ENCODE measurements at regions not wholly inside any gene's neighbourhood (a gene's known extent, or its start where the extent isn't known, plus 50 kb on each side); places are given as distances from the start of the nearest gene placed in this dataset.

DNA sequence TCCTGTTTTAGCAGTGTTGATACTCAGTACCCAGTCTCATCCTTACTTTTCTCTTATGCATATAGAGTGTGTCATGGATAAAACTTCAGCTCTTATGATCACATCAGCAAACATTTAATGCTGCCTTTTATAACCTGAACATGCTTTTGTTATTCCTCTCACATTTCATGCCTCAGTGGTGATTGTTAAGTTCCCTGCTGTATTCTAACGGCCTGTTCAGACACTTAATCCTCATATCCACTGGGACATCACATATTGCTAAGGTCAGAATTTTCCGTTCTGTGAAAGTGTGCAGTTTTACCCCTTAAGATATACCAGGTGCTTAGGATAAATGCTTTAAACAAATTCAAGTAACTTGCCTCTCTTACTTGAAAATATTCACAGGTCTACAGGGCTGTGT, 268.7 kb upstream of the SEL1L start:
- H3K4me1 Mint-ChIP-seq = no peaks in the 10 kb centered on the region
- no peaks in the 10 kb centered on the region for H3K27me3 Mint-ChIP-seq
- H3K9me3 Mint-ChIP-seq = peaks cover 0 to 5% of the 10 kb centered on the region in 2 donors
- ATAC-seq (replicated peaks) (no peak), DNase-seq (no peak)
- H3K4me3 Mint-ChIP-seq = no peak overlapping the region
- no peaks in the 10 kb centered on the region for H3K36me3 Mint-ChIP-seq
- H3K27ac Mint-ChIP-seq = no peak overlapping the region

DNA sequence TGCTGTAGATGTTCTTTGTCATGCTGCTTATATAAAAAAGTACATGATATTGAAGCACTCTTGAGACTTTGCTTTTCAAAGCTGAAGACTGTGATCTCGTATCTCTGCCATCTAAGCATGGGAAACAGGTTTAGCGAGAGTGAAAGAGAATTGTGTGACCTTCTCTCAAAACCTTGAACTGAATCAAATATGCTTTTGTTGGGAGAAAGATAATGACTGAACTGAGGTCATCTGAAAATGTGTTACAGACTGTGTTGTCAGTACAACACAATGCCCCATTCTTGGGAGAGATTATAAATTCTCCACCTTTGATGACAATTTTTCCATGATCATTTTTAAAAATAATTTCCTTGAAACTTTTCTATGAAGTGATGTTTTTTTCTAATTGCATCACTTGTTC, 272.1 kb upstream of the SEL1L start:
- Mint-ChIP-seq H3K4me3 (no peak overlapping the region), H3K9me3 (peaks cover 6 to 12% of the 10 kb centered on the region in 2 donors), H3K27me3 (no peaks in the 10 kb centered on the region), H3K4me1 (no peaks in the 10 kb centered on the region), H3K27ac (no peak overlapping the region), H3K36me3 (no peaks in the 10 kb centered on the region)
- ATAC-seq (replicated peaks) = no peak
- DNase-seq = no peak

DNA sequence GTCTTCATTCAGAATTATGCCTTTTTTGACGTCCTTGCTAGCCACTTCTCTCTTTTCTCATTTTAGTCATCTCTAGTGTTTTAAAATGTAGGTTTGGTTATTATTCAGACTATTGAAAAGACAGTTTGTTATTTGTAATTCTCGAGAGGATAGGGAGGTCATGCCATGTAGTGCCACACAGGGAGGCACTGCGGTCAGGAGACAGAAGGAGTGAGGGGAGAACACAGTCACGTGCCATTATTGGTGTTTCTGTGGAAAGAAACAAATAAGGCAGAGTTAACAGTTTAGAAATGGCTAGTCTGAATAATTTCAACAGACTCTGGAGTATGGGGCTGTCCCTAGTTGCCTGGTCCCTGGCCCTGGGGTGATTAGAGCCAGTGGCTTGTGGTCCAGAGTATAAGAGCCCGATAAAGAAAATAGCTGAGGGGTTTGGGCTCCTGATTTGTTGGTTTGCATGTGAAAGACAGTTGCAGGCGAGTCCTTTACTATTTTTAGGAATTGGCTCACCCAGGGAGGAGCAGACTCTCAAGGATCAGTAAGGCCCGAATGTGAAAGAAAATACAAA, 278.1 kb upstream of the SEL1L start:
- DNase-seq (no peak), ATAC-seq (replicated peaks) (no peak)
- H3K36me3 Mint-ChIP-seq = no peaks in the 10 kb centered on the region
- H3K4me1 Mint-ChIP-seq = no peaks in the 10 kb centered on the region
- H3K4me3 Mint-ChIP-seq = no peak overlapping the region
- no peaks in the 10 kb centered on the region for H3K27me3 Mint-ChIP-seq
- H3K27ac Mint-ChIP-seq = no peak overlapping the region
- H3K9me3 Mint-ChIP-seq = peaks cover 9% of the 10 kb centered on the region in 2 donors

DNA sequence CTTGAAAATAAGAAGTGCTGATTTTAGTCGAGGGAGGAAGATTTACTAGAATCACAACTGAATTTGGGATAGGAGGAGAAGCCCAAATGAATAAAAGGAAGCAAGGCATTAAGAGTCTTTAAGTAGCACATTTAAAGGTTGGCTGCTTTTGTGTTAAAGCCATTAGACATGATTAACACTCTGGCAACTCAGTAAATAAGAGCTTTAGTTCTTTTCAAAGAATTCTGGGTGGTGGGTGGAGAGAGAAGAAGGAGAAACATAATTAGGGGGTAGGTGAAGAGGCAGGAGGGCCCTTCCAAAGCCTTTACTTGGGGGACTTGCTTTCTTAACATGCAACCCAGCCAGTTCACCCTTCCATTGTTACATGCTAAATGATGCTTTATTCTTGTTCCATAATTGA, 284.6 kb upstream of the SEL1L start:
- no peak for ATAC-seq (replicated peaks)
- Mint-ChIP-seq H3K36me3 (no peaks in the 10 kb centered on the region), H3K27me3 (no peaks in the 10 kb centered on the region), H3K27ac (no peak overlapping the region), H3K9me3 (peaks cover 0 to 2% of the 10 kb centered on the region in 2 donors), H3K4me1 (no peaks in the 10 kb centered on the region), H3K4me3 (no peak overlapping the region)
- DNase-seq = no peak

DNA sequence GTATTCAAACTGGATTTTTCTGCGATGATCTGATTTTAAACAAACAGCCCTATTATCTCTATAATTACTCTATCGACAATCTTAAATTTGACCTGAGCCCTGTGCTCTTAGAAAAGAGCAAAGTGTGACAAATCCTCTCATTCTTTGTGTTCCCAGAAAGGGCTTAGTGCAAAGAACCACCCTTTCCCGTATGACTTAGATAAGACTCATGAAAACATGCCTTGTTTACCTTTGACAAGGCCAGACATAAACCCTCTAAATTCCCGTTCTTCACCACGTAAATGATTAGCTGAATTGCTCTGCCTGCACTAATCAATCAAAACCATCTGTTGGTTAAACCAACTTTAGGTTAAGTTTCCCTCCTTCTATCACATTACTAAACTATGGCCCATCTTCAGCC, 285.7 kb upstream of the SEL1L start:
- H3K36me3 Mint-ChIP-seq = no peaks in the 10 kb centered on the region
- no peak for DNase-seq
- ATAC-seq (replicated peaks) = no peak
- H3K27me3 Mint-ChIP-seq = no peaks in the 10 kb centered on the region
- H3K4me3 Mint-ChIP-seq = no peak overlapping the region
- peaks cover 0 to 4% of the 10 kb centered on the region in 2 donors for H3K9me3 Mint-ChIP-seq
- H3K4me1 Mint-ChIP-seq = no peaks in the 10 kb centered on the region
- H3K27ac Mint-ChIP-seq = no peak overlapping the region

DNA sequence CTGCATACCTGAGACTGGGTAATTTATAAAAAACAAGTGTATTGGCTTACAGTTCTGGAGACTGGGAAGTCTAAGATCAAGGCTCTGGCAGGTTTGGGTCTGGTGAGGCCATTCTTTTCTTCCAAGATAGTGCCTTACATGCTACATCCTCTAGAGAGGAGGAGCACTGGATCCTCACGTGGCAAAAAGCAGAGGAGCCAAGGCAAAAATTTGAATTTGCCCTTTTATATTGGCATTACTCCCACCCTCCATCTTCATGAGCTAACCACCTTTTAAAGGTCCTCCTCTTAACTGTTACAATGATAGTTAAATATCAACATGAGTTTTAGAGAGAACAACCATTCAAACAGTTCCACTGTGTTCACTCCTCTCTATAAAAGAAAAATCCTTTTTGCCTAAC, 286.3 kb upstream of the SEL1L start:
- no peak overlapping the region for H3K4me3 Mint-ChIP-seq
- no peak for ATAC-seq (replicated peaks)

DNA sequence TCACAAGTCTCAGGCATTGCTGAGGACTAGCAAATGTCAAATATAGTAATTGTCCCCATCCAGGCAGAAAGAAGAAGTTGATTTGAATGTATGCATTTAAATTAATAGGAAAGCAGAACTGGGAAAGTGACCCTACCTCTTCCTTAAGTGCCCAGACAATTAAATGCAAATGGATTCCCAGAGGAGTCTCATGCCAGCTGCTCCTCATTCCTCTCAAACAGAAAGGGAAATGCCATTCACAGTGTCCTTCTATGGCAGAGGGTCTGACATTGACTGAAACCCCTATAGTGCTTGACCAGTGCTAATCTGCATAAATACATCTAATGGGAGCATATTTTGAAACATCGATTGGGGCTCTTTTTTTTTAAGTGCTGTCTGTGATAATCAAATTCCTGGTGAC, 292.4 kb upstream of the SEL1L start:
- no peak overlapping the region for H3K27ac Mint-ChIP-seq
- no peak overlapping the region for H3K4me3 Mint-ChIP-seq
- H3K9me3 Mint-ChIP-seq = peaks cover 0 to 13% of the 10 kb centered on the region in 2 donors
- H3K4me1 Mint-ChIP-seq = no peaks in the 10 kb centered on the region
- H3K27me3 Mint-ChIP-seq = no peaks in the 10 kb centered on the region
- no peak for ATAC-seq (replicated peaks)
- no peaks in the 10 kb centered on the region for H3K36me3 Mint-ChIP-seq
- DNase-seq = no peak

More for the DNA sequence above, 286.3 kb upstream of the SEL1L start:
- H3K9me3 Mint-ChIP-seq = peaks cover 0 to 4% of the 10 kb centered on the region in 2 donors
- H3K36me3 Mint-ChIP-seq = no peaks in the 10 kb centered on the region
- no peak for DNase-seq
- H3K27me3 Mint-ChIP-seq = no peaks in the 10 kb centered on the region
- H3K4me1 Mint-ChIP-seq = no peaks in the 10 kb centered on the region
- H3K27ac Mint-ChIP-seq = no peak overlapping the region

DNA sequence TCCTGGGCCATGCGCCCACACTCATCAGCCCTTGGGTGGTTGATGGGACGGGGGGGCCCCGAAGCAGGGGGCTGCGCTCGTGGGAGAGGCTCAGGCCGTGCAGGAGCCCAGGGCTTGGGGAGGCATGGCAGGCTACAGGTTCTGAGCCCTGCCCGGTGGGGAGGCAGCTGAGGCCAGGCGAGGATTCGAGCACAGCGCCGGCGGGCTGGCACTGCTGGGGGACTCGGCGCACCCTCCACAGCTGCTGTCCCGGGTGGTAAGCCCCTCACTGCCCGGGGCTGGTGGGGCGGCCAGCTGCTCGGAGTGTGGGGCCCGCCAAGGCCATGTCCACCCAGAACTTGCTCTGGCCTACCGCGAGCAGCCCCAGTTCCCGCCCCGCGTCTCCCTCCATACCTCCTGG, 295.8 kb upstream of the SEL1L start:
- Mint-ChIP-seq H3K4me1 (no peaks in the 10 kb centered on the region), H3K4me3 (no peak overlapping the region), H3K27me3 (no peaks in the 10 kb centered on the region), H3K36me3 (no peaks in the 10 kb centered on the region), H3K27ac (no peak overlapping the region), H3K9me3 (peaks cover 6 to 10% of the 10 kb centered on the region in 2 donors)
- DNase-seq = no peak
- ATAC-seq (replicated peaks) = no peak

DNA sequence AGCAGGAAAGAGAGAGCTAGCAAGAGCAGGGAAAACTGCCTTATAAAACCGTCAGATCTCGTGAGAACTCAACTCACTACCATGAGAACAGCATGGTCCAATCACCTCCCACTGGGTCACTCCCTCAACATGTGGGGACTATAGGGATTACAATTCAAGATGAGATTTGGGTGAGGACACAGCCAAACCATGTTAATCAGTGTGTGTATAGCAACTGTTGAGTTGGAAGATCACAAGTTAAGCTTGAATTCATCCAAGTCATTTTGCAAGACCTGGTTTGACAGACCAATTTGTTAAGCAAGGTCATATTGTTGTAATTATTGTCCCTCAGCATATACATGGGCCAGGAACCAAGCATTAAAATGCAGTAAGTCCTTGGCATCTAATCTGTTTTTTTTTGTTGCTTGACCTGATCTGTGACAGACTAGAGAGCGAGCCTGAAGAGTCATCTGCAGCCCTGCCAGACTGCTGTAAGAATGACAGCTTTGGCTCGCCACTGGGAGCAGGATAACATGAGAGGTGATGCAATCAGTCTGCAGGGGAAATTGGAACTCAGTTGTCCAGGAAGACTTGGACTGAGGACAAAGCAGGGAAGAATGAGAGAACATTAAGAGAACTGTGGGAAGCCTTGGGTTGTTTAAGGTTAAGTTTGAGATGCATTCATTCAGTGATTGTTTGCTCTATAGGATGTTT, 297.6 kb upstream of the SEL1L start:
- DNase-seq = no peak
- H3K4me1 Mint-ChIP-seq = no peaks in the 10 kb centered on the region
- no peak overlapping the region for H3K27ac Mint-ChIP-seq
- no peak overlapping the region for H3K4me3 Mint-ChIP-seq
- ATAC-seq (replicated peaks) = no peak
- H3K36me3 Mint-ChIP-seq = no peaks in the 10 kb centered on the region
- H3K9me3 Mint-ChIP-seq = peaks cover 13 to 16% of the 10 kb centered on the region in 2 donors
- H3K27me3 Mint-ChIP-seq = no peaks in the 10 kb centered on the region

DNA sequence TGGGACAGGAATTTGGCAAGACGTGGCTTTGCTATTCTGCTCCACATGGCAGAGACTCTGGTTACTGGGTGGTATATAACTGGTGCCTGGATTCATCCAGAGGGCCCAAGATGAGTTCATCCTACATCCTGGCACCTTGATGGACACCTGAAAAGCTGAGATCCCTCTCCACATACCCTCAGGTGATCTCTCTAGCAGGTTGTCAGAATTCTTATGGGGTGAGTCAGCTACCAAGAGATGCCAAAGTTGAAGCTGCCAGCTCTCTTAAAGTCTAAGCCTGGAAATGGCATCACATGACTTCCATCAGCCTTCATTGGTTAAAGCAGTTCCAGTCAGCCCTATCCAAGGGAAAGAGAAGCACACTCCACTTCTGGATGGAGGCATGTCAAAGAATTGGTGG, 300.7 kb upstream of the SEL1L start:
- ATAC-seq (replicated peaks) (no peak), DNase-seq (no peak)
- Mint-ChIP-seq H3K27me3 (no peaks in the 10 kb centered on the region), H3K9me3 (peaks cover 11 to 13% of the 10 kb centered on the region in 2 donors), H3K4me1 (no peaks in the 10 kb centered on the region), H3K27ac (no peak overlapping the region), H3K36me3 (no peaks in the 10 kb centered on the region), H3K4me3 (no peak overlapping the region)

DNA sequence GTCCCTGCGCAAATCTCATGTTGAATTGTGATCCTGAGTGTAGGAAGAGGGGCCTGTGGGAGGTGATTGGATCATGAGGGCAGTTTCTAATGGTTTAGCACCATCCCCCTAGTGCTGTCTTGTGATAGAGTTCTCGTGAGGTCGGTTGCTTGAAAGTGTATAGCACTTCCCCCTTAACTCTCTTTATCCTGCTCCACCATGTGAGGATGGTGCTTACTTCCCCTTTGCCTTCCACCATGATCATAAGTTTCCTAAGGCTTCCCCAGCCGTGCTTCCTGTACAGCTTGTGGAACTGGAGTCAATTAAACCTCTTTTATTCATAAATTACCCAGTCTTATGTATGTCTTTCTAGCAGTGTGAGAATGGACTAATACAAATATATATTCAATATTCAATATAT, 303.7 kb upstream of the SEL1L start:
- ATAC-seq (replicated peaks) = no peak
- no peak for DNase-seq
- H3K27ac Mint-ChIP-seq = no peak overlapping the region
- no peak overlapping the region for H3K4me3 Mint-ChIP-seq
- no peaks in the 10 kb centered on the region for H3K4me1 Mint-ChIP-seq
- no peaks in the 10 kb centered on the region for H3K36me3 Mint-ChIP-seq
- peaks cover 9 to 17% of the 10 kb centered on the region in 2 donors for H3K9me3 Mint-ChIP-seq
- no peaks in the 10 kb centered on the region for H3K27me3 Mint-ChIP-seq

DNA sequence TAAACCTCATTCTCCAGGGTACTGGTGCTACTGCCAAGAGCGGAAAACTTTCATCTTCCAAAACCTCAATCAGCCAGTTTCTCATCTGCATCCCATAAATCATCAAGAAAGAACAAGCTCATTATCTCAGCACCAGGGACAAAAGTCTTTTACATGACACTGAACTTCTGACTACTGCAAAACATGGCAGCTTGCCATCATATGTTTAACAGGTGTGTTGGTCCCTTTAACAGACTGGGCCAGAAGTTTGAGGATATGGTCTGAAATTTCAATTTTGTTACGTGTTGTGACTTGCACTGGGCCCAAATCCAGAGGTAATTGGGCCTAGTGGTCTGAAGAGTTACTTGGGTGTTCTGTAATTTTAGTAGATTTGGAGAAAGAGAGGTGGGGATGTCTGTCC, 305.4 kb upstream of the SEL1L start:
- Mint-ChIP-seq H3K27ac (no peak overlapping the region), H3K27me3 (no peaks in the 10 kb centered on the region), H3K4me1 (no peaks in the 10 kb centered on the region), H3K4me3 (no peak overlapping the region), H3K9me3 (peaks cover 10 to 12% of the 10 kb centered on the region in 2 donors), H3K36me3 (no peaks in the 10 kb centered on the region)
- no peak for ATAC-seq (replicated peaks)
- no peak for DNase-seq

DNA sequence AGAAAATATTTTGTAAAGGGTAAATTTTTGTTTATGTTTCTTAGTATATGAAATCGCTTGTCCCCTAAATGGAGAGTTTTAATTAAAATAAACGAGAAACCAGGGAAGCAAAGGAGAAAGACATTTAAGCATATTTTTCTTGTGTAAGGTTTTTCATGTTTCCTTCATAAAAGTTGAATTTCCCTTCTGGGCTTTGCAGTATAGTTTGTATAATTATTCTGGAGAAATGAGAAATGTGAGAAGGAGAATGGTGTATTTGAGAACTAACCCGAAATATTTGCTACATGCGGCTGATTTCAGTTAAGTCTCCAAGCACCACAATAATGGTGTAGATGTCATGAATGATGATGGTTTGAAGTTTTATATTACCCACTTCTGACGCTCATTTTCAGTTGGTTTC, 307.7 kb upstream of the SEL1L start:
- Mint-ChIP-seq H3K36me3 (no peaks in the 10 kb centered on the region), H3K4me3 (no peak overlapping the region), H3K4me1 (no peaks in the 10 kb centered on the region), H3K27ac (no peak overlapping the region), H3K27me3 (no peaks in the 10 kb centered on the region), H3K9me3 (peaks cover 3 to 11% of the 10 kb centered on the region in 2 donors)
- no peak for DNase-seq
- no peak for ATAC-seq (replicated peaks)

DNA sequence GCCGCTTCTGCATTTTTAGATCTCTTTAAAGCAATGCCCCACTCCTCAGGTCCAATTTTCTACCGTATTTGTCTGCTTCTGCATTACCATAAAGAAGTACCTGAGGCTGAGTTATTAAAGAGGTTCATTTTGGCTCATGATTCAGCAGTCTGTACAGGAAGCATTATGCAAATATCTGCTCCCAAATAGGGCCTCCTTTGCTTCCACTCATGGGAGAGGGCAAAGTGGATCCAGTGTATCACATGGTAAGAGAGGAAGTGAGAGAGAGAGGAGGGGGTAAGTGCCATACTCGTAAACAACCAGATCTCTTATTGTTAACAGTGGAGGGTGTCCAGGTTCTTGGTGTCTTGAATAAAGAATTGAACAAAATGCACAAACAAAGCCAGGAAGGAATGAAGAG, 316.1 kb upstream of the SEL1L start:
- Mint-ChIP-seq H3K36me3 (no peaks in the 10 kb centered on the region), H3K9me3 (peaks cover 15 to 19% of the 10 kb centered on the region in 2 donors), H3K4me1 (no peaks in the 10 kb centered on the region), H3K27ac (no peak overlapping the region), H3K4me3 (no peak overlapping the region), H3K27me3 (no peaks in the 10 kb centered on the region)
- ATAC-seq (replicated peaks) (no peak), DNase-seq (no peak)

DNA sequence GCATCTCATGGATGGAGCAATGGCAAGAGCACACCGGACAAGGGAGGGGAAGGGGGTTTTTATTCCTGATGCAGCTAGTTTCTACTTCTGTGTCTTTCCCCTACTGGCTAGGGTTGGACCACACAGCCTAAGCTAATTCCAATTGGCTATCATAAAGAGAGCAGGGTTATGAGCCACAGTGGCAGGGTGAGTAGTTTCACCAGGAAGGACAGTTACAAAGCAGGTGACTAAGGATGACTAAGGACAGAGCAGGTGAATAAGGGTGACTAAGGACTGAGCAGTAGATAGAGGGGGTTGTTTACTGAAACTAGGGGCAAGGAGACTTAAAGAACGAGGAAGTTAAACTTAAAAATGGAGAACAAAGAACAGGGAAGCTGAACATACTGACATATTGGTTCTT, 321.4 kb upstream of the SEL1L start:
- no peak overlapping the region for H3K27ac Mint-ChIP-seq
- peaks cover 13 to 15% of the 10 kb centered on the region in 2 donors for H3K9me3 Mint-ChIP-seq
- no peak for DNase-seq
- no peaks in the 10 kb centered on the region for H3K36me3 Mint-ChIP-seq
- H3K27me3 Mint-ChIP-seq = no peaks in the 10 kb centered on the region
- no peak overlapping the region for H3K4me3 Mint-ChIP-seq
- ATAC-seq (replicated peaks) = no peak
- H3K4me1 Mint-ChIP-seq = no peaks in the 10 kb centered on the region

Data from stimulated activated naive B cell treated with anti-CD40 and anti-IgM and Interleukin-4, amounts not matched to agents 10 μg/mL and 1 μg/mL and 100 μg/mL, for 72 hours (primary cell).